ENCODE measurements at regions not wholly inside any gene's neighbourhood (a gene's known extent, or its start where the extent isn't known, plus 50 kb on each side); places are given as distances from the start of the nearest gene placed in this dataset.
A peak's percentile ranks its signal among the peaks of the same experiment; 100 is the strongest.
"Not testable (repeated sequence)": the region's sequence is repeated elsewhere in the genome, so short reads cannot be mapped to it uniquely, and the experiment has no call there.

DNA sequence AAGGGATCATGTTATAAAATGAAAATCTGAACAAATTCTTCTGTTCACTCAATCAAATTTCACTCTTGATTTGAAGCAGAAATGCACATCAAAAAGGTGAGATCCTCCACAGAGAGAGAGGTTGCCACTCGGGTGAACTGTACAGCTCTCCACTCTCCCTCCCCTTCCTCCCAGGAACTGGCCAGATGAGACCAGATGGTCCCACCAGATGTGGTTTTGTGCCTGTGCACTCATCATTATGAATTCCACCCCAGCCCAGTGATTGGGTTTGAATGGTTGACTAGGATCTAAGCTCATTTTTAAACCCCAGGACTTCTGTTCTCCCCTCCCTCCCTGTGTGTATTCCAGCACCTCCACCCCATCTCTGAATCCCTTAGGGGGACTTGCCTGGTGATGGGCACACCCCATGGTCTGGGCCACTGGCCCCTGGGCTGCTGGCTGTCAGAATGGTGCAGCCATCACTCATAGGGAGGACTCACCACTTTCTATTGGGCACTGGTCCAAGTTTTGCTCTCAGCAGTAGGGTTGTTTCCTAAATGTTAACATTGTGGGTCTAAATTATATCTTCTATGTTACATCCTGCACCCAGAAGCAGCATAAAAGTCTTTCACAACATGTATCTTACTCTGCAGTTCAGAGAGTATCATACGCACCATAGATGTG is 393.1 kb downstream of the TNS3 start:
- DNase-seq: no peak

DNA sequence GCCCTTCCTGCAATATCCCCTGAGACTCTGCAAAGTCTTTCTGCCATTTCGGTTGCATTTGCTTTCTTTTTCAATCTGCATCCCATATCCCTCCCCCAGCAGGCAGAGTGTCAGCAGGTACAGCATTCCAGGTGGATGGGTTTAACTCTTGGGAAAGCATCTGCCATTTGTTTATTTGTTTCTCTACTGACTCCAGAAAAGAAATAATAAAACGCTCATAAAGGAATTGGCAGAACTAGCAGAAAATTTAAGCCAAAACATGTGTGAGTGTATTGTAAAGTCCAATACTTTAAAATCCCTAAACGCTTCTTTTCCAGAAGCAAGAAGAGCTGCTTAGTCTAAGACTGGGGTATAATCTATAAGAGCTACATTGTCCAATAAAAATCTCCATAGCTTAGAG is 393.8 kb downstream of the TNS3 start:
- DNase-seq: no peak

DNA sequence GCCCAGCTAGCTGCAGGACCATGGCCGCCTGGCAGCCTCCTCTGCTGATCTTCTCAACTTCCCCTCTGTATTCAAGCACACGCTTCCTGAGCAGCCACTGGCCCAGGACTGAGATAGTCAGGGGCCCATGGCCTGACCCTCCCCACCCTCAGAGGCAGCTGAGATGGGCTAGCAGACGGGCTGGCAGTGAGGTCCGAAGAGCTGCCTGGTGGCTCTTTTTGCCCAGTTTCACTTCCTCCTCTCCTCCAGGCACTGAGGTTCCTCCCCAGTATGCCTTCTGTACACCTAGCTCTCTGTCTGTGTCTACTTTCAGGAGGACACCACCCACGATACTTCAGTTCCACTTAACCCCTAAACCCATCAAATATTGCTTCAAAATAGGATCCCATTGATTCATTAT is 395.6 kb downstream of the TNS3 start:
- DNase-seq: no peak

DNA sequence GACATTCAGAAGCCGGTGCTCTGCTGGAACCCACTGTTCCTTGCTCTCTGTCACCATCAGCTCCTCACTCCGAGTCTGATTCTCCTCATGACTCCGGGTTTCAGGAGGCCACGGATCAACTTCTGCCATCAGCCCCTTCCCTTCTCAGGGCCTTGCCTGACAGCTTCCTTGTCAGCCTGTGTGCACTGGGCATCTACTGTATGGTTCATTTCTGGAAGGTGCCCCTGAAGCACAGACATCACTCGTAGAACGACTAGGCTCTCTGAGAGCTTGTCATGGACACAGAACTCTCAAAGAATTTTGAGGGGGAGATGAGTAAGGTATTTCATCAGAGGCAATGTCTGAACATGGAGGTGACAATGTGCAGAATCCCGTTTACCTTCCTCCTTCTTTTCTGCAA is 396.1 kb downstream of the TNS3 start:
- no peak for DNase-seq

DNA sequence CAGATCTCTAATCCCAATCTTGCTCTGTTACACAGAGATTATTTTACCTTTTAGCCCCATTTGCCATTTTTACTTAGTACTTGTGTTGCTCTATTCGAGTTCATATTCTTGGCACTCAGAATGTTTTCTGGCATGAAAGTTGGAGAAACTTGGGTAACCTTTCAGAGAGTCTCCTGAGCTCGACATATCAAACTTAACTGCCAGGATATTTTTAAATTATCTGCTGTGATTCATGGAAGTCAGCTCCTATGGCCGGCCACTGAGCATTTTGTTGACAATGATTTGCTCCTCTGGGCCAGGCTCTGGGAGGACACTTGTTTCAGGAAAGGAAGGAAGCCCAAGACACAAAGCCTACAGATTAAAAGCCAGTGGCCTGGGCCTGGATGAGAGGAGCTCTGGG is 396.7 kb downstream of the TNS3 start:
- DNase-seq: no peak

DNA sequence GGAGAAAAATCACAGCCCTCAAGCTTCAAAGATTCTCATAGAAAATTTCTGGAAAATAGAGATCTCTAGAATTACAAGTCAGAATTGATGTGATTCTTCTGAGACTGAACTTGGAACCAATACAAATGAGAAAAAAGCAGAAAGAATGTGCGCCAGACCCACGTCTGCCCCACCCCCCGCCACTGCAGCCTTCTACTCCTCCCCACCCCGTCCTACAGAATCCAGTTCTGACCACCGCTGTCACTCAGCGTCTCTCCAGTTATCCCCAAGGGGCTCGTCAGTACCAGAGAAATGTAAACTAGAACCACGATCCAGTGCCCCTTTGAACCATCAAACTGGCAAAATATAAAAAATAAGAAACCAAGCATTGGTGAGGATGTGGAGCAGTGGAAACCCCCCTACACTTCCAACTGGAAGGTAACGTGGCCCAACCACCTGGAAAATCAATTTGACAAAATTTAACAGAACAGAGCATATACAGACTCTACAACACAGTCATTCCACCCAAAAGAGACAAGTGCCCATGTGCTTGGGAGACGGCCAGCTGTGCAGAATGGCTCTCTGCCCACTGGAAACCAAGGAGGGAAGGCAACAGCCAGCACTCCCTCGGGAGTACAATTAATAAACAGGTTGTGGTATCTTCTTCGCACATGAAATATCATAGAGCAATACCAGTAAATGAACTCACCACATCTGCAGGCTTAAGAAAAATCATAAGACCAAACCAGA is 397.9 kb downstream of the TNS3 start:
- DNase-seq: peak; percentile 74

DNA sequence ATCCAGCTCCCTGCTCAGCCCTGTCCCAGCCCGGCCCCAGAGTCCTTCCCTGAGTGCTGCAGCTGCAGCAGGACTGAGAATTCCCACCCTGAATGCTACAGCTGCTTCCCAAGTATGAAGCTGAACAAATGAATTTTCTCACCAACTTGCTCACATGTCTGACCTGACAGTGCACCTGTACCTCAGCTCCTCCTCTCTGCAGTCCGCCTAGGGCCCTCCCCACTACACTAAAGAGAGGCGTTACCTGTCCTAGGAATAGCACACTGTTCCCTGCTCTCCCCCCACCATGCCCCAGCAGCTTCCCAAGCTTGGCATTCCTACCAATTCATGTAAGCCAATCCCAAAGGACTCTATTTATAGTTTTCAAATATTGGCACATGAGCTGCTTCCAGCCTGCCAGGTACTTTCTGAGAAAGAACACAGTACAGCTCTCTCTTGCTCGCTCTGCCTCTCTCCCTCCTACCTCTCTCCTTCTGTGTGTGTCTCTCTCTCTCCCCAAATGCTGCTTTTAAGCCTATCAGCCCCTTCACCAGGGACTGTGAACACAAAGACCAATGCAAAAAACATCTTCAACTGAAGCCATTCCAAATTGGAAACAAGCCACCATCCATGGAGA is 400.1 kb downstream of the TNS3 start:
- DNase-seq: no peak

DNA sequence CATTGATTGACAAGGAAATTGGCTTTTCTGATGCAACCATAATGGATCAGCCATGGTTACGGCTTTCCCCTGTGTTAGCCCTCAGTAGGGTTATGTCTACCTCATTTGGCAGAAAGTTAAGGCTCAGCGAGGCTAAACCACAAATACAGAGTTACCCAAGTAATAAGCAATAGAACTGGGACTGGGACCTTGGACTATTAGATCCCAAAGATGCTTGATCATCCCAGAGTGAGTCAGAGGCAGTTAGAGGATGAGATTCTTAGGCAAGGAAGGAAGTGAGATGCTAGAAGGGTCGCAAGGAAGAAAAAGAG is 401.4 kb downstream of the TNS3 start:
- DNase-seq: no peak

DNA sequence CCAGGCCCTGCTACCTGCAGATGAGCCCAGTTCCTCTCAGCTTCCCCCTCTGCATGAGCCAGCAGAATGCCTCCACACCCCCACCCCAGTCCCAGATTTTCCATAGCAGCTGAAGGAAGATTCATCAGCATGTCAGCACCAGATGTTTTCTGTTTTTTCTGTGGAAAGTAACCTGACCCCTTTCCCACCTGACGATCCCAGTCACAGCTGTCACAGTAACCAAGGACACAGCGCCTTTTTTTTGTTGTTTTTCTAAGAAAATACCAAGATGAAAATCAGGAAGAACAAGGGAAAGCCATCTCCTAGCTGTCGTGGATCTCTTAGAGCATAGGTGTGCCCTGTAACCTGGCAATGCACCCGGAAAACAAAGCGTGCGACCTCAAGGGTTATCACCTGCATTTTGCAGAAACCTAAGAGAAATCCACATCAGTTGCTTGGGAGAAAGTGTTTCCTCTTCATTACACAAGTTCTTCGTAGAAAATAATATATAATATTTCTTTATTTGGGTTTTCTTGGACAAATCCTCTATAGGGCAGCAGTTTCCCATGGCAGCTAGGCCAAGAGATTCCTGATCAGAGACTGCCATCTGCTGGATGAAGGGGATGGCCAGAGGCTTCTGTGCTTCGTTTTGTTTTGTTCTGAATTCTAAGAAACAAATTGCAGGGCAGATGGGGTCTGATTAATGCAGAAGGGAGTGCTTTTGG is 401.9 kb downstream of the TNS3 start:
- peak; percentile 85 for DNase-seq

DNA sequence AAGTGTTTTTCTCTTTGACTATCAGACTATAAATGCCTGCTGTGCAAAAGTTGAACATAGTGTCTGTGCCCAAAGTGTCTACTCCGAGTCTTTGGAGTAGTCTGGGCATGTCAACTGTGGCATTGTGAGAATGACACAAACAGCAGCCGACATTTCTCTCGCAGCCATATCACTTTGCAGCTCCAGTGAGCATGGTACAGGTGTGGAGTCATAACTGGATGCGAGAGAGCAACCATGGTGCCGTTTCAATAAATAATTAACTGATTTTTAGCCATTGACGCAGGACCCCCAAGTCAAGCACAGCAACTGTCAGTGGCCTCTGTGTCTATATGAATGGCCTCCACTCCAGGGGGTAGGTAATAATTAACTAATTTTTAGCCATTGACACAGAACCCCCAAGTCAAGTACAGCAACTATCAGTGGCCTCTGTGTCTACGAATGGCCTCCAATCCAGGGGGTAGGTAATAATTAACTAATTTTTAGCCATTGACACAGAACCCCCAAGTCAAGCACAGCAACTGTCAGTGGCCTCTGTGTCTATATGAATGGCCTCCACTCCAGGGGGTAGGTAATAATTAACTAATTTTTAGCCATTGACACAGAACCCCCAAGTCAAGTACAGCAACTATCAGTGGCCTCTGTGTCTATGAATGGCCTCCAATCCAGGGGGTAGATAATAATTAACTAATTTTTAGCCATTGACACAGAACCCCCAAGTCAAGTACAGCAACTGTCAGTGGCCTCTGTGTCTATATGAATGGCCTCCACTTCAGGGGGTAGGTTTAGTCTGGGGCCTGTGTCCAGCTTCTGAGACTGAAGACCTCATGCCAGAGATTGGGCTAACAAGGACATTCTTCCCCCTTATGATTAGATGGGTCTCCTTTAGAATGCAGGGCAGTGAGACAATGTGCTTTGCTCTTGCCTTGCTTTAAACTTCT is 409.0 kb downstream of the TNS3 start:
- DNase-seq: not testable (repeated sequence)

DNA sequence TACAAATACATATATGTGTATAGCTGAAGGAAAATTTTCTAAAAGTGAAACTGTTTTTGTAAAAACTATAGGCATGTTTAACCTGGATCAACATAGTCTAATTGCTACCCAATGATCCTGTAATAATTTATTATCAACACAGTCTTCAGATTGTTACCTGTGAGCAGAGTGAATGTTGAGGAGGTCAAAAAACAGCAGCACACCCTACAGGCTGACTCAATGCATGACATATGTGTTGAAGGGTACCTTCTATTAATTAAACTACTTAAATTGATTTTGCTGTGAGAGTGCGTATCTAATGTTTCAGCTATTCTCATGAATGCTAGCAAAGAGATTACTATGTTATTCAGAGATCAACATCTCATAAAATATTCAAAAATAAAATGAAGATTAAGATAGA is 411.4 kb downstream of the TNS3 start:
- DNase-seq: no peak

DNA sequence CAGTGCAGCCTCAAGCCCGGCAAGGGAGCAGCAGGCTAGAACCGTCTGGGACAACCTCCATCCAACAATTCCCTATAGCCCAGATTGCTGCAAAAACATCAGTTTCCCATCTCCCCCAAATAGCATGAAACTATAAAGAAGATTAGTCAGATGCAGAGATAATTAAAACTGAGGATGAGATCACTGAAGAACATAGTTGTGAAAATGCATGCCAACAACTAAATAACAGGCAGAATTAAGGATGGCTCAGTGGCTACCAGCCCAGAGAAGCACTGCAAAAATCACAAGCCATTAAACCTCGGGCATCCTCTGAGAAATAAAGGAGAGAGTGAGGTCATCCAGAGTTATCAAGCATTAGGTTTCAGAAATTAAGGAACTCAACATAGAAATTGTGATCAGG is 427.1 kb downstream of the TNS3 start:
- DNase-seq: no peak

DNA sequence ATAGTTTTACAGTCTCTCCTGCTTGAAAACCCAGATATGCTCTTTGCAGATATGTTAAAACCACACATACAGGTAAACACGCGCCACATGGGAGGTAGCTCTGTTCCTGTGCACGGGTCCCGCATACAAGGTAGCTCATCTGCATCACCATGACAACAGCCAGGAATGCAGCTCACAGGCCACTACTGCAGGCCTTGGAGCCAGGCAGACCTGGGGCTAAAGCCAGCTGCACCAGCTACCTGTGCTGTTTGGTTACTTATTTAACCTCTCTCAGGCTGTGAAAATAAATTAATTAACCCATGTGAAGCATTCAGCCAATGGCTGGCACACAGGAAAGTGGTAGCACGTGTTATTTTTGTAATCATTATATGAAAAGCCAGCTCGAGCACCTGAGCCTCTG is 428.3 kb downstream of the TNS3 start:
- DNase-seq: no peak

DNA sequence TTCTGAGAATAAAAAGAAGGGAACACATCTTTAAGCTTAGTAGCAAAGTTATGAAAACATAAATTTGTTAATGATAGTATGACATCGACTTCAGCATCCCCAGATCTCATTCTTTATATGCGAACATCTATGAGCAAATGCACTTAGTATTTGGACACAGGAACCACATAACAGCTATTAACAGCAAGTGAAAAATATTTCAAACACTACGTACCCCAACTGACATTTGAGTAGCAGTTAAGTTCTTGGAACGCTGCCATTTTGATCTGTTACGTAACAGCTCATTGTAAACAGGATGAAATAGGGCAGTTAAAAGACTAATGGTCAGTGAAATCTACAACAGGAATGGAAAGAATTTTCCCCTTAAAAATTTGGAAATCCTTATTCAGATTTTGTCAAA is 428.9 kb downstream of the TNS3 start:
- DNase-seq: no peak

DNA sequence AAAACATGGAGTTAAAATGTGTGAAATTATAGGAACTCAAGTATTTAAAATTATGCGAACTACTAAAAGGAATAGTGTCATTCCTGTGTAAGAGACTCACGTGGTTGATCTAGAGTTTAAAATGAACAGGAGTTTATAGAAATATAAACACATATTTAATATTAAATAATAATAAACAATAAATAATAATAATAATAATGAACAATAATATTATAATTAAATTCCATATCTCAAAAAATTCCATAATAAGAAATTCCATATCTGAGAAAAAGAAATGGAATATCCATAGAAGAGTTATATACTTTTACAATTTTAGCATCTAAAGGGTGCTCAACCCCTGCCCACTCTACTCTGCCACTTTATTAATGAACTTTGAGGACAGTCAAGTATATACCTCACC is 429.6 kb downstream of the TNS3 start:
- DNase-seq: no peak

DNA sequence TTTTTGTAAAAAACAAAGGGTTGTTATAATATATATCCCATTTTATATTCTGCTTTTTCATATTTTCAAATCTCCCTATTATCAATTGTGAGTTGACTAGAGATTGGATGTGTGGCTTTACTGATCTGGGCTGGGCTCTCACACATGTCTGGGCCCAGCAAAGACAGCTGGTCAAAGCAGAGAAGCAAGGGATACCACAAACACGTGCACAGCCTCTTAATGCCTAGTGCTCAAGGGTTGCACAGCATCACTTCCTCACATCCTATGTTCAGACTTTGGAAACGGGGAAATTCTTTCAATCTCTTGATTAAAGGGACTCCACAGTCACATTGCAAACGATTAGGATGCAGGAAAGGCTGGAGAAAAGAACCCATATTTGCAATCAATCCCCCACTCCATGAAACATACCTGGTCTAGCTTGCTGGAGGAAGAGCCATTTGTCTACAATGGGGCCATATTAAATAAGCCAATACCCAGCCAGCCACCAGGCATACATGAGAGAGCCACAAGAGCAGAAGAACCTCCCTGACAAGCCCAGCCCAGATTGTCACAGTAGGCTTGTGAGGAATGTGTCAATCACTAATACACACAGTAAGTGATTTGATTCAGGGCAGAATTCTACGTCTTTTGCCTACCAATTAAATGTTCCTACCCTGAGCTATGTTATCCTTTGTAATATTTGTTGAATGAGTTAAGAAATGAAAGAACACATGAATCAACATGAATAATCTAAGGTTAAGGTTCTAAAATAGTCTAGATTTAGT is 431.2 kb downstream of the TNS3 start:
- no peak for DNase-seq

DNA sequence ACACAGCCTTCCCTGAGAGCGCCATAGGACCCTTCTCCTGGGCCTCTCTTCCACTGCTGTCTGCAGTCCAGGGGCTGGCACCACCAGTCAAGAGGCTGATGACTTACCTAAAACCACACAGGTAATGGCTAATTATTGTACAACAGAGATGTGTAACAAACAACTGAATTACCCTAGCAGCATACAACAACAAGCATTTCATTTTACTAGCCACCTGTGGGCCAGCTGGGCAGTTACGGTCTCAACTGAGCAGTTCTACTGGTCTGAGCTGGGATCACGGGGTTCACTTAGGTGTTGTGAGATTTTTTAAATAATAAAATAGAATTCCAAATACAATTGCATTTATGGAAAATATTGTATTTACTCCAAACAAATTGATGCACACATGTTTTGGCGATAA is 431.9 kb downstream of the TNS3 start:
- DNase-seq: no peak

DNA sequence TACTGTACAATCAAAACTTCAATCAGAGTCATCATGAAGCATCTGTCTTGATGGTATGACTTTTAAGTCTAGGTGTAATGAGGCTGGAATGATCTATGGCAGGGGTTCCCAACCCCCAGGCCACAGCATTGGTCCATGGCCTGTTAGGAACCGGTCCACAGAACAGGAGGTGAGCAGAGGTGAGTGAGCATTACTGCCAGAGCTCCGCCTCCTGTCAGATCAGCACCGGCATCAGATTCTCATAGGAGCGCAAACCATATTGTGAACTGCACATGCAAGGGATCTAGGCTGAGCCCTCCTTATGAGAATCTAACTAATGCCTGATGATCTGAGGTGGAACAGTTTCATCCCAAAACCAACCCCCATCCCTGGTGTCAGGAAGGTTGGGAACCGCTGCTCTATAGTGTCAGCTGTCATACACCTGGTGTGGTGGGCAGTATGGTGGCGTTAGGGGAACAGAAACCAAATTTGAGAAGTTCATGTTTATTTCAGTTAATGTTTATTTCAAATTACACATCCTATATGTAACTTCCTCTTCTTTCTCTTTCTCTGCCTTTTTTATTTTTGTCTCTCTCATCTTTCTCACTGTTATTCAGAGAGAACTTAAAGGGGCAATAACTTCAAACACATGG is 432.6 kb downstream of the TNS3 start:
- DNase-seq: no peak

DNA sequence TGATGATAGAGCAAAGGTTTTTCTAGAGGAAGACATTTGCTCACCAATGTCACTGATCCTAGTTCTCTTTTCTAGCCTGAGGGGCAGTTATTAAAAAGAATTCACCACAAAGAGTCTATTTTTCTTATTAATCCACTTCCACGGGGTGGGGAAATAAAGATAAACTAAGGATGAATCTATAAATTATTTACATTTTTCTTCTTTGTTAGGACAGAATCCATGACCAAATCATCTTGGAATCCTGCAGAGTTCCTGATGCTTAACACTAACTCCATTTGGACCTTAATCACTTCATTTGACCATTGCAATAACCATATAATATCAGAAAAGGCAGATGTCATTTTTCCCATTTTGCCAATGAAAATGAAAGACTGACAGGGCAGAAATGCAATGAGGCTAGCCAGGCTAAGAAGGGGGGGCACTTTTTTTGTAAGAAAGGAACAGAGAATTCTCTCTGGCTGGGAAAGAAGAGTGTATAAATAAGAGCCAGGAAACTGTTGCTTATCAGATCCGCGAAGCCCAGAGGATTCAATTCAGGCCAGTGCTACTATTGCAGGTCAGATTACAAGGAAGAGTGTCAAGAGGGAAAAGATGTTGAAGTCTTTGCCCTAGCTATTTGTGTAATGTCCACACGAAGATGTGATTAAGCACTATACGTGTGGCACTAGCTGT is 433.2 kb downstream of the TNS3 start:
- no peak for DNase-seq

DNA sequence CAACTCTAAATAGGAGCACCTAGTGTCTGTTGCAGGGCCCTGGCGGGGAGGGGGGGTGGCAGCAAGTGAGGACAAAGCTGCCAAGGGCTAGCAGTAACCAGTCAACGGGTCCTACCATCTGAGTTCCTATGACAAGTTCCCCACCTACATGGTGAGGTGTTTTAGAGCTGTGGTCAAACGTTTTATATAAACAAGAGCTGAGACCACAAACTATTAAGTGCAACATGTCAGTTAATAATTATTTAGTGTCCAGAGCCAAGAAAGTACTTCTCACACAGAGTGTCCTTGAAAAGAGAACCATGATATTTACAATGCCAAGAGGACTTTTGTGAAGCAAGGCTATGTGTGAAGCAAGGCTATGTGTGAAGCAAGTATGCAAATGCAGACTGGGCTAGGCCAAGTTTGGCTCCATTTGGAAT is 434.7 kb downstream of the TNS3 start:
- no peak for DNase-seq

DNA sequence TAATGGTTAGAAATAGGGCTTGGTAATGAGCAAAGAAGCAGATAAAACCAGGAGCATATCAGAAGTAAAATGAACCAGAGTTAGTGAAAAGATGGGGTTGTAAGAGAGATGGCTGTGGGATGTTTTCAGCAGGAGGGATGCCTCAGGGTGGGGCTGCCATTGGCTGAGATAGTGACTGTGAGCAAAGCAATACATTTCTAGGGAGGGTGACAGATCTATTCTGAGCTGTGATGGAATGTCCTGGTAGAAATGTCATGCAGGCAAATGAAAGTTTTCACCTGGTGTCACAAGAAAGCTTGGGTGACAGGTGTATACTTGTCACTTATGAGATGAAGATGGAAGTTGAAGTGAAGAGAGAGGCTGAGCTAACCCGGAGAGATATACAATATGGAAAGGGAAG is 435.9 kb downstream of the TNS3 start:
- no peak for DNase-seq
